GM23248 (cell line): ENCODE measurements at regions not wholly inside any gene's neighbourhood (a gene's known extent, or its start where the extent isn't known, plus 50 kb on each side); places are given as distances from the start of the nearest gene placed in this dataset.
A peak's percentile ranks its signal among the peaks of the same experiment; 100 is the strongest.
"Not testable (repeated sequence)": the region's sequence is repeated elsewhere in the genome, so short reads cannot be mapped to it uniquely, and the experiment has no call there.

Experiments used
- DNase-seq: peaks from one replicate; pipeline ENCODE4 v3.0.0-alpha.2; 2015
- H2AFZ ChIP-seq: fragments of 200-600 bp; sonication (generic); 2 replicates; pipeline ENCODE4 v1.6.1; 2016; ENCODE audit warnings: antibody characterized with exemption
- H3F3A ChIP-seq: fragments of 200-600 bp; sonication (generic); 2 replicates; pipeline ENCODE4 v1.6.1; 2016; ENCODE audit warnings: mild to moderate bottlenecking, antibody characterized with exemption, mixed run types; ENCODE audit not compliant: insufficient read depth
- H3K27ac ChIP-seq: fragments of 200-600 bp; sonication (generic); 2 replicates; pipeline ENCODE4 v1.5.1; 2016; ENCODE audit warnings: mild to moderate bottlenecking
- H3K27me3 ChIP-seq: fragments of 200-600 bp; sonication (generic); replicated peaks from 2 replicates; pipeline ENCODE4 v1.6.1; 2016; ENCODE audit warnings: mild to moderate bottlenecking; ENCODE audit not compliant: insufficient read depth
- H3K36me3 ChIP-seq: fragments of 200-600 bp; sonication (generic); 2 replicates; pipeline ENCODE4 v1.6.1; 2016; ENCODE audit warnings: low read depth, mild to moderate bottlenecking
- H3K4me1 ChIP-seq: fragments of 200-600 bp; sonication (generic); 2 replicates; pipeline ENCODE4 v1.6.1; 2016; ENCODE audit warnings: mild to moderate bottlenecking; ENCODE audit not compliant: insufficient read depth
- H3K4me2 ChIP-seq: fragments of 200-600 bp; sonication (generic); one replicate; pipeline ENCODE4 v1.6.1; 2016; ENCODE audit warnings: mild to moderate bottlenecking; ENCODE audit not compliant: unreplicated experiment
- H3K4me3 ChIP-seq: fragments of 200-600 bp; sonication (generic); 2 replicates; pipeline ENCODE4 v1.5.1; 2016; ENCODE audit warnings: mild to moderate bottlenecking
- H3K79me2 ChIP-seq: fragments of 200-600 bp; sonication (generic); 2 replicates; pipeline ENCODE4 v1.6.1; 2016; ENCODE audit warnings: mild to moderate bottlenecking; ENCODE audit not compliant: insufficient read depth
- H3K9ac ChIP-seq: fragments of 200-600 bp; sonication (generic); 2 replicates; pipeline ENCODE4 v1.6.1; 2016; ENCODE audit warnings: mild to moderate bottlenecking
- H3K9me2 ChIP-seq: fragments of 200-600 bp; sonication (generic); 2 replicates; pipeline ENCODE4 v1.6.1; 2016; ENCODE audit warnings: mixed run types, mild to moderate bottlenecking, moderate library complexity; ENCODE audit not compliant: insufficient read depth
- H3K9me3 ChIP-seq: fragments of 200-600 bp; sonication (generic); one replicate; pipeline ENCODE4 v1.6.1; 2017; ENCODE audit warnings: low read depth
- H4K20me1 ChIP-seq: fragments of 200-600 bp; sonication (generic); 2 replicates; pipeline ENCODE4 v1.6.0; 2016; ENCODE audit not compliant: insufficient read depth
- EZH2 ChIP-seq: fragments of 200-600 bp; sonication (generic); IDR thresholded peaks from 2 replicates; pipeline ENCODE4 v1.6.1; 2018; ENCODE audit warnings: antibody characterized with exemption, mild to moderate bottlenecking; ENCODE audit not compliant: insufficient read depth, poor library complexity, severe bottlenecking
- EZH2phosphoT487 ChIP-seq: fragments of 200-600 bp; sonication (generic); IDR thresholded peaks from 2 replicates; pipeline ENCODE4 v1.6.1; 2018; ENCODE audit warnings: antibody characterized with exemption, moderate library complexity, mild to moderate bottlenecking, low read depth; ENCODE audit not compliant: insufficient read depth
- WGBS, 2 experiments: methylation state at CpG; one replicate each; pipeline ENCODE4 v1.1.6; 2015 to 2017; ENCODE audit warnings: low lambda C conversion rate in 2 of 2, low coverage in 1 of 2; ENCODE audit errors: missing lambda C conversion rate in 2 of 2; 5-methylcytosine and 5-hydroxymethylcytosine counted together
- in situ Hi-C: fragments of 300-500 bp; cut with MboI; formaldehyde crosslinking; loops from 2 replicates; pipeline ENCODE4 v1.15.0; 2020

GRCh38 chr3:104257486-104257885, 1109.2 kb upstream of the ALCAM start:
- Histone ChIP-seq H3K79me2 (no peaks in the 10 kb centered on the region), H2AFZ (no peak overlapping the region), H4K20me1 (no peaks in the 10 kb centered on the region), H3K4me2 (no peak overlapping the region), H3K4me3 (no peak overlapping the region), H3K36me3 (no peaks in the 10 kb centered on the region), H3F3A (no peaks in the 10 kb centered on the region), H3K27ac (no peak overlapping the region), H3K27me3 (no peaks in the 10 kb centered on the region), H3K9ac (no peak overlapping the region), H3K4me1 (no peaks in the 10 kb centered on the region), H3K9me2 (no peaks in the 10 kb centered on the region), H3K9me3 (no peaks in the 10 kb centered on the region)
- DNase-seq = no peak
- no peak for TF ChIP-seq EZH2phosphoT487
- TF ChIP-seq EZH2 = no peak
- 73 to 81% methylated on average over 4 of the region's 4 CpGs for WGBS, 2 experiments
- in situ Hi-C loops = no loop called here

- Histone ChIP-seq H3K9me2 (no peaks in the 10 kb centered on the region), H4K20me1 (no peaks in the 10 kb centered on the region), H3K79me2 (no peaks in the 10 kb centered on the region), H3K27me3 (no peaks in the 10 kb centered on the region), H3K4me3 (no peak overlapping the region), H2AFZ (no peak overlapping the region), H3K27ac (no peak overlapping the region), H3K36me3 (no peaks in the 10 kb centered on the region), H3K9ac (no peak overlapping the region), H3K9me3 (no peaks in the 10 kb centered on the region), H3F3A (no peaks in the 10 kb centered on the region), H3K4me1 (no peaks in the 10 kb centered on the region), H3K4me2 (no peak overlapping the region)
- in situ Hi-C loops = no loop called here
- TF ChIP-seq EZH2 = no peak
- TF ChIP-seq EZH2phosphoT487 = no peak
- 79 to 85% methylated on average over 2 of the region's 2 CpGs for WGBS, 2 experiments
- no peak for DNase-seq
Measured at GRCh38 chr3:104263477-104263876, 1103.2 kb upstream of the ALCAM start.

- H3K79me2 ChIP-seq, H3K27me3 ChIP-seq, H3K9me2 ChIP-seq, H3K4me3 ChIP-seq, H3K9ac ChIP-seq, DNase-seq, in situ Hi-C loops, H3F3A ChIP-seq, H3K36me3 ChIP-seq, H3K4me1 ChIP-seq, H2AFZ ChIP-seq, H3K9me3 ChIP-seq, H3K4me2 ChIP-seq, H4K20me1 ChIP-seq, H3K27ac ChIP-seq: not testable (repeated sequence)
- WGBS, 2 experiments = 80 to 85% methylated on average over 1 of the region's 1 CpG
Measured at GRCh38 chr3:104266219-104266618, 1100.5 kb upstream of the ALCAM start.

GRCh38 chr3:104269771-104270170, 1096.9 kb upstream of the ALCAM start:
- Histone ChIP-seq H3K9me2 (no peaks in the 10 kb centered on the region), H3K9ac (no peak overlapping the region), H3K79me2 (no peaks in the 10 kb centered on the region), H3F3A (no peaks in the 10 kb centered on the region), H4K20me1 (no peaks in the 10 kb centered on the region), H3K9me3 (no peaks in the 10 kb centered on the region), H3K36me3 (no peaks in the 10 kb centered on the region), H3K4me2 (no peak overlapping the region), H3K4me3 (no peak overlapping the region), H2AFZ (no peak overlapping the region), H3K4me1 (no peaks in the 10 kb centered on the region), H3K27me3 (no peaks in the 10 kb centered on the region), H3K27ac (no peak overlapping the region)
- TF ChIP-seq EZH2 = no peak
- TF ChIP-seq EZH2phosphoT487 = no peak
- in situ Hi-C loops = no loop called here
- WGBS, 2 experiments = 54 to 57% methylated on average over 6 of the region's 6 CpGs
- no peak for DNase-seq

GRCh38 chr3:104273046-104273649, 1093.6 kb upstream of the ALCAM start:
- no peaks in the 10 kb centered on the region for H3K79me2 ChIP-seq
- no peak overlapping the region for H2AFZ ChIP-seq
- WGBS, 2 experiments = 30 to 33% methylated on average over 4 of the region's 4 CpGs
- DNase-seq = peak; percentile 60
- no peak overlapping the region for H3K4me2 ChIP-seq
- H3F3A ChIP-seq = no peaks in the 10 kb centered on the region
- H3K4me3 ChIP-seq = no peak overlapping the region
- H3K9me2 ChIP-seq = no peaks in the 10 kb centered on the region
- in situ Hi-C loops = no loop called here
- no peaks in the 10 kb centered on the region for H3K4me1 ChIP-seq
- no peaks in the 10 kb centered on the region for H3K27me3 ChIP-seq
- H4K20me1 ChIP-seq = no peaks in the 10 kb centered on the region
- no peak for TF ChIP-seq EZH2phosphoT487
- no peak for TF ChIP-seq EZH2
- no peak overlapping the region for H3K9ac ChIP-seq
- no peak overlapping the region for H3K27ac ChIP-seq
- no peaks in the 10 kb centered on the region for H3K36me3 ChIP-seq
- H3K9me3 ChIP-seq = no peaks in the 10 kb centered on the region
